ENCODE measurements at regions not wholly inside any gene's neighbourhood (a gene's known extent, or its start where the extent isn't known, plus 50 kb on each side); places are given as distances from the start of the nearest gene placed in this dataset.

DNA sequence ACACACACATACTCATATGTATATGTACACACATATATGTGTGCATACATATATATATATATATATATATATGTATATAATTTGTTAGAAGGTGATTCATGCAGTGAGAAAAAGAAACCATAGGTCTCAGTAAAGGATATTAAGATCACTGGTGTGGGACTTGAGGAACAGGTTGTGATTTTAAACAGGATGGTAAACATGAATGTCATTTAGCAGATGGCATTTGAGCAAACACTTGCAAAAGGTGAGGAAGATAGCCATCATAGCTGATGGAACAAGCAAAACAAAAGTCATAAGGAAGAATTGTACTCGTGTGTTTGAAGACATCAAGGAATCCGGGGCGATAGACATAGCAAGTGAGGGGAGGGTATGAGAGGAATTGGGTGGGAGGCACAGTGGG is 784.5 kb downstream of the TSN start:
- Histone ChIP-seq H3K27ac (ENCODE audit: extremely low read depth, low read depth, low read length) (no peak overlapping the region), H3K9me3 (ENCODE audit: control insufficient read depth, insufficient read depth, low read depth, low read length) (no peaks in the 10 kb centered on the region), H3K36me3 (ENCODE audit: control insufficient read depth in 2 of 2, insufficient read depth in 1 of 2, low read length in 2 of 2) (no peaks in the 10 kb centered on the region), H3K4me3 (ENCODE audit: low read depth, low read length) (no peak overlapping the region), H3K4me1 (ENCODE audit: control insufficient read depth, insufficient read depth, low read length) (no peaks in the 10 kb centered on the region)
- ChIA-PET CTCF (no interaction called here), POLR2A (no interaction called here)
- no peak for TF ChIP-seq KLF7 (tag by site-specific recombination; IDR thresholded peaks at IDR 0.05; ENCODE audit: borderline replicate concordance)

DNA sequence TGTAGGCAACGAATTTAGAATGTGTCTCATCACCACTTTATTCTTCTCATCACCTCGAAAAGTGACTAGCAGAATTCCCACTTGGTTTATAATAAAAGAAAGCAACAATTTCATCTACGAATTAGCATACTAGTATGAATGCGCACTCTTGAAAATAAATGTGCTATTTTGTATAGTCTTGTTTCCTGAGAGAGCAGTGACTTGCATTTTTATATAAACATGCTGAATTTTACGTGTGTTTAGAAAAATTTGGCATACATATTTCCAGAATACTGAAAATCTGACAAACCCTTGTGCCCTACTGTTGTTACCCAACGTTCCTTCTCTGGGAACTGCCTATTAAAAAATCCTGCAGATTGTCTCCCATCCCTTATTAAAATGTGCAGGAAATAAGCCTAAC is 786.8 kb downstream of the TSN start:
- no peak overlapping the region for H3K4me3 ChIP-seq (ENCODE audit: low read depth, low read length)
- no peak overlapping the region for H3K27ac ChIP-seq (ENCODE audit: extremely low read depth, low read depth, low read length)
- H3K36me3 ChIP-seq (ENCODE audit: control insufficient read depth in 2 of 2, insufficient read depth in 1 of 2, low read length in 2 of 2), result no peaks in the 10 kb centered on the region
- H3K9me3 ChIP-seq (ENCODE audit: control insufficient read depth, insufficient read depth, low read depth, low read length), result no peaks in the 10 kb centered on the region
- no peaks in the 10 kb centered on the region for H3K4me1 ChIP-seq (ENCODE audit: control insufficient read depth, insufficient read depth, low read length)
- ChIA-PET CTCF (no interaction called here), POLR2A (no interaction called here)
- TF ChIP-seq ZNF202 (tag by site-specific recombination; IDR thresholded peaks at IDR 0.05; ENCODE audit: borderline replicate concordance), result no peak

DNA sequence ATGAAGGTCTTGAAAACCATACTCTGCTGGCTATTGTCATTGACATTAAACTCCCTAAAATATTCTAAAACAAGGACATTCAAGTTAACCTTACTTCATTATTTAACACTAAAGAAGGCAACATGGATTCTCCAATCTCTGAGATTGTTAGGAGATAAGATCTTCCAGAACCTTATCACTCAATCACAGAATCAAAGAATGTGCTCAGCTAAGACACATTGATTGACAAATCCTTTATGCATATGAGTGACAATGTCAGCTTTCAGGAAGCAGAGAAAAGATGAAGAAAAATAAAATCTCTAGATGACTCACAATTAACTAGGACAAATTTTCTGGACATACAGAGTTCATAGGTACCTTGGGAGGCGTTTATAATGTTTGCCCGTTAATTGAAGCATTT is 787.2 kb downstream of the TSN start:
- TF ChIP-seq, protein P1, sequence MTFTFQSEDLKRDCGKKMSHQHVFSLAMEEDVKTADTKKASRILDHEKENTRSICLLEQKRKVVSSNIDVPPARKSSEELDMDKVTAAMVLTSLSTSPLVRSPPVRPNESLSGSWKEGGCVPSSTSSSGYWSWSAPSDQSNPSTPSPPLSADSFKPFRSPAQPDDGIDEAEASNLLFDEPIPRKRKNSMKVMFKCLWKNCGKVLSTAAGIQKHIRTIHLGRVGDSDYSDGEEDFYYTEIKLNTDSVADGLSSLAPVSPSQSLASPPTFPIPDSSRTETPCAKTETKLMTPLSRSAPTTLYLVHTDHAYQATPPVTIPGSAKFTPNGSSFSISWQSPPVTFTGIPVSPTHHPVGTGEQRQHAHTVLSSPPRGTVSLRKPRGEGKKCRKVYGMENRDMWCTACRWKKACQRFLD (tag by site-specific recombination; IDR thresholded peaks at IDR 0.05), result no peak

DNA sequence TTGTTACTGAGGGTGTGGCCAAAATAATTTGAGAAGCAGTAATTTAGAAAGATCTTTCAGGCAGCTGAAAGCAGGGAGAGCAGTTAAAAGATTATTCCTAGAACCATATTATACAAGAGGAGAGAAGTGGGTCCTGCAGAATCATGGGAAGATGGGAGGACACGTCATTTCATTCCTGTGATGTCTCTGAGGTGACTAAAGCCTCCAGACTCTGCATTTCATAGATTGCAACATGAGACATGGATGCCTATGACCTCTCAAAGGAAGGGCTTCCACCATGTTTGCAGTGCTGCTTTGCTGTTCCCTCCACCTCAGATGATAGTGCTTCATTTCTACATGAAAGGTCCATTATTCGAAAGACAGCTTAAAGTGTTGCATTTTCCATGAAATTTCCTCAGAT is 788.4 kb downstream of the TSN start:
- no peaks in the 10 kb centered on the region for H3K9me3 ChIP-seq (ENCODE audit: control insufficient read depth, insufficient read depth, low read depth, low read length)
- POLR2A ChIA-PET, result no interaction called here
- TF ChIP-seq ZNF292 (tag by site-specific recombination; IDR thresholded peaks at IDR 0.05; ENCODE audit: borderline replicate concordance, low read depth) (no peak), ZBTB7A (tag by site-specific recombination; IDR thresholded peaks at IDR 0.05; ENCODE audit: low read depth) (no peak), ZSCAN30 (tag by site-specific recombination; IDR thresholded peaks at IDR 0.05) (no peak), ZNF19 (tag by site-specific recombination; IDR thresholded peaks at IDR 0.05; ENCODE audit: low read depth) (no peak), MZF1 (tag by site-specific recombination; IDR thresholded peaks at IDR 0.05; ENCODE audit: borderline replicate concordance) (no peak), ZNF433 (tag by site-specific recombination; IDR thresholded peaks at IDR 0.05; ENCODE audit: low read depth) (no peak), TRIM28 (IDR thresholded peaks at IDR 0.05; ENCODE audit: borderline replicate concordance, low read length) (no peak), ZNF248 (tag by site-specific recombination; IDR thresholded peaks at IDR 0.05) (no peak), TCF7L2 (IDR thresholded peaks at IDR 0.05; ENCODE audit: borderline replicate concordance, low read depth, low read length) (no peak)
- TF ChIP-seq, protein P2, sequence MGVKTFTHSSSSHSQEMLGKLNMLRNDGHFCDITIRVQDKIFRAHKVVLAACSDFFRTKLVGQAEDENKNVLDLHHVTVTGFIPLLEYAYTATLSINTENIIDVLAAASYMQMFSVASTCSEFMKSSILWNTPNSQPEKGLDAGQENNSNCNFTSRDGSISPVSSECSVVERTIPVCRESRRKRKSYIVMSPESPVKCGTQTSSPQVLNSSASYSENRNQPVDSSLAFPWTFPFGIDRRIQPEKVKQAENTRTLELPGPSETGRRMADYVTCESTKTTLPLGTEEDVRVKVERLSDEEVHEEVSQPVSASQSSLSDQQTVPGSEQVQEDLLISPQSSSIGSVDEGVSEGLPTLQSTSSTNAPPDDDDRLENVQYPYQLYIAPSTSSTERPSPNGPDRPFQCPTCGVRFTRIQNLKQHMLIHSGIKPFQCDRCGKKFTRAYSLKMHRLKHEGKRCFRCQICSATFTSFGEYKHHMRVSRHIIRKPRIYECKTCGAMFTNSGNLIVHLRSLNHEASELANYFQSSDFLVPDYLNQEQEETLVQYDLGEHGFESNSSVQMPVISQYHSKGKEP (tag by site-specific recombination; IDR thresholded peaks at IDR 0.05), result no peak
- TF ChIP-seq, protein P3, sequence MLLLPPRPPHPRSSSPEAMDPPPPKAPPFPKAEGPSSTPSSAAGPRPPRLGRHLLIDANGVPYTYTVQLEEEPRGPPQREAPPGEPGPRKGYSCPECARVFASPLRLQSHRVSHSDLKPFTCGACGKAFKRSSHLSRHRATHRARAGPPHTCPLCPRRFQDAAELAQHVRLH (tag by site-specific recombination; IDR thresholded peaks at IDR 0.05), result no peak
- TF ChIP-seq, protein P4, sequence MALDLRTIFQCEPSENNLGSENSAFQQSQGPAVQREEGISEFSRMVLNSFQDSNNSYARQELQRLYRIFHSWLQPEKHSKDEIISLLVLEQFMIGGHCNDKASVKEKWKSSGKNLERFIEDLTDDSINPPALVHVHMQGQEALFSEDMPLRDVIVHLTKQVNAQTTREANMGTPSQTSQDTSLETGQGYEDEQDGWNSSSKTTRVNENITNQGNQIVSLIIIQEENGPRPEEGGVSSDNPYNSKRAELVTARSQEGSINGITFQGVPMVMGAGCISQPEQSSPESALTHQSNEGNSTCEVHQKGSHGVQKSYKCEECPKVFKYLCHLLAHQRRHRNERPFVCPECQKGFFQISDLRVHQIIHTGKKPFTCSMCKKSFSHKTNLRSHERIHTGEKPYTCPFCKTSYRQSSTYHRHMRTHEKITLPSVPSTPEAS (tag by site-specific recombination; IDR thresholded peaks at IDR 0.05), result no peak
- H3K27ac ChIP-seq (ENCODE audit: extremely low read depth, low read depth, low read length), result no peak overlapping the region
- H3K4me3 ChIP-seq (ENCODE audit: low read depth, low read length), result no peak overlapping the region
- CTCF ChIA-PET, result no interaction called here
- H3K4me1 ChIP-seq (ENCODE audit: control insufficient read depth, insufficient read depth, low read length), result no peaks in the 10 kb centered on the region
- no peaks in the 10 kb centered on the region for H3K36me3 ChIP-seq (ENCODE audit: control insufficient read depth in 2 of 2, insufficient read depth in 1 of 2, low read length in 2 of 2)

More for the DNA sequence above, 787.2 kb downstream of the TSN start:
- CTCF ChIA-PET, result no interaction called here
- Histone ChIP-seq H3K4me1 (ENCODE audit: control insufficient read depth, insufficient read depth, low read length) (no peaks in the 10 kb centered on the region), H3K4me3 (ENCODE audit: low read depth, low read length) (no peak overlapping the region), H3K27ac (ENCODE audit: extremely low read depth, low read depth, low read length) (no peak overlapping the region), H3K9me3 (ENCODE audit: control insufficient read depth, insufficient read depth, low read depth, low read length) (no peaks in the 10 kb centered on the region), H3K36me3 (ENCODE audit: control insufficient read depth in 2 of 2, insufficient read depth in 1 of 2, low read length in 2 of 2) (no peaks in the 10 kb centered on the region)
- POLR2A ChIA-PET, result no interaction called here
